NCI-H146 (cell line): ENCODE measurements at regions not wholly inside any gene's neighbourhood (a gene's known extent, or its start where the extent isn't known, plus 50 kb on each side); places are given as distances from the start of the nearest gene placed in this dataset.
"Not testable (repeated sequence)": the region's sequence is repeated elsewhere in the genome, so short reads cannot be mapped to it uniquely, and the experiment has no call there.

ENCODE experiments used
- DNase-seq: peaks from one replicate; lab custom pipeline; 2025; lab: John Stamatoyannopoulos, UW

GRCh38 chr17:33567223-33567622, 274.1 kb upstream of the ASIC2 start:
- no peak for DNase-seq

GRCh38 chr17:33572615-33573014, 279.5 kb upstream of the ASIC2 start:
- DNase-seq, result no peak

- no peak for DNase-seq
These were observed 281.9 kb upstream of the ASIC2 start for GRCh38 chr17:33574942-33575445.

- DNase-seq, result not testable (repeated sequence)
These were observed 286.6 kb upstream of the ASIC2 start for GRCh38 chr17:33579740-33580139.

- DNase-seq, result no peak
These were observed 287.1 kb upstream of the ASIC2 start for GRCh38 chr17:33580215-33580614.

- no peak for DNase-seq
These were observed 289.6 kb upstream of the ASIC2 start for GRCh38 chr17:33582661-33583060.

- DNase-seq, result no peak
These were observed 290.7 kb upstream of the ASIC2 start for GRCh38 chr17:33583518-33584417.

- DNase-seq, result no peak
These were observed 300.9 kb upstream of the ASIC2 start for GRCh38 chr17:33593991-33594390.

GRCh38 chr17:33595828-33596227, 302.7 kb upstream of the ASIC2 start:
- DNase-seq, result no peak

GRCh38 chr17:33596899-33597298, 303.8 kb upstream of the ASIC2 start:
- no peak for DNase-seq

GRCh38 chr17:33598797-33599196, 305.7 kb upstream of the ASIC2 start:
- DNase-seq, result no peak

- DNase-seq, result no peak
These were observed 309.9 kb upstream of the ASIC2 start for GRCh38 chr17:33602981-33603380.

- DNase-seq, result no peak
These were observed 310.7 kb upstream of the ASIC2 start for GRCh38 chr17:33603789-33604188.

GRCh38 chr17:33611532-33611931, 318.4 kb upstream of the ASIC2 start:
- DNase-seq, result no peak

- no peak for DNase-seq
These were observed 322.8 kb upstream of the ASIC2 start for GRCh38 chr17:33615861-33616260.

- DNase-seq, result no peak
These were observed 330.7 kb upstream of the ASIC2 start for GRCh38 chr17:33623841-33624240.

- DNase-seq, result no peak
These were observed 335.6 kb upstream of the ASIC2 start for GRCh38 chr17:33628500-33629346.

GRCh38 chr17:33633446-33633845, 340.4 kb upstream of the ASIC2 start:
- no peak for DNase-seq

GRCh38 chr17:33637534-33637933, 344.4 kb upstream of the ASIC2 start:
- DNase-seq, result no peak

- no peak for DNase-seq
These were observed 346.2 kb upstream of the ASIC2 start for GRCh38 chr17:33639103-33639880.

- DNase-seq, result no peak
These were observed 347.5 kb upstream of the ASIC2 start for GRCh38 chr17:33640629-33641028.

GRCh38 chr17:33642002-33642401, 348.9 kb upstream of the ASIC2 start:
- no peak for DNase-seq
